GM23338 (cell line): ENCODE measurements at regions not wholly inside any gene's neighbourhood (a gene's known extent, or its start where the extent isn't known, plus 50 kb on each side); places are given as distances from the start of the nearest gene placed in this dataset.

Source experiments
- ATAC-seq: fragments of 200-7000 bp; cut with Tn5 transposase; 3 replicates; pipeline ENCODE4 v1.9.1; 2020
- DNase-seq: peaks from one replicate; pipeline ENCODE4 v3.0.0-alpha.2; 2015; ENCODE audit warnings: low spot score
- H2AFZ ChIP-seq: fragments of 200-600 bp; sonication (generic); 2 replicates; pipeline ENCODE4 v1.8.0; 2016; ENCODE audit warnings: antibody characterized with exemption, mild to moderate bottlenecking, moderate library complexity
- H3F3A ChIP-seq: fragments of 200-600 bp; sonication (generic); replicated peaks from 2 replicates; pipeline ENCODE4 v1.8.0; 2017; ENCODE audit warnings: antibody characterized with exemption, mixed run types, low read depth
- H3K27ac ChIP-seq: fragments of 200-600 bp; sonication (generic); 2 replicates; pipeline ENCODE4 v1.6.1; 2016; ENCODE audit warnings: low read depth
- H3K27me3 ChIP-seq: fragments of 200-600 bp; sonication (generic); 2 replicates; pipeline ENCODE4 v1.8.0; 2016; ENCODE audit warnings: mild to moderate bottlenecking, mixed run types, moderate library complexity; ENCODE audit not compliant: insufficient read depth
- H3K36me3 ChIP-seq: fragments of 200-600 bp; sonication (generic); 2 replicates; pipeline ENCODE4 v1.8.0; 2016; ENCODE audit warnings: mild to moderate bottlenecking; ENCODE audit not compliant: insufficient read depth
- H3K4me1 ChIP-seq: fragments of 200-600 bp; sonication (generic); 2 replicates; pipeline ENCODE4 v1.8.0; 2016; ENCODE audit warnings: mild to moderate bottlenecking, moderate library complexity; ENCODE audit not compliant: insufficient read depth
- H3K4me2 ChIP-seq: fragments of 200-600 bp; sonication (generic); 2 replicates; pipeline ENCODE4 v1.7.1; 2017; ENCODE audit warnings: mixed run types
- H3K4me3 ChIP-seq: fragments of 200-600 bp; sonication (generic); 2 replicates; pipeline ENCODE4 v1.6.1; 2016; ENCODE audit warnings: mixed run types
- H3K79me2 ChIP-seq: fragments of 200-600 bp; sonication (generic); replicated peaks from 2 replicates; pipeline ENCODE4 v1.8.0; 2017; ENCODE audit warnings: mild to moderate bottlenecking; ENCODE audit not compliant: insufficient read depth
- H3K9me2 ChIP-seq: fragments of 200-600 bp; sonication (generic); 2 replicates; pipeline ENCODE4 v1.8.0; 2017; ENCODE audit not compliant: insufficient read depth
- H4K20me1 ChIP-seq: fragments of 200-600 bp; sonication (generic); replicated peaks from 2 replicates; pipeline ENCODE4 v1.8.0; 2017; ENCODE audit warnings: mild to moderate bottlenecking; ENCODE audit not compliant: insufficient read depth
- H3K27ac Mint-ChIP-seq: 2 replicates; pipeline ENCODE4 v1.8.0; 2020; ENCODE audit warnings: inconsistent platforms, mild to moderate bottlenecking, moderate library complexity, mixed read lengths
- H3K27me3 Mint-ChIP-seq: 3 replicates; pipeline ENCODE4 v1.8.0; 2022; ENCODE audit warnings: low read depth, mild to moderate bottlenecking, moderate library complexity, mixed read lengths, inconsistent platforms; ENCODE audit not compliant: insufficient read depth, poor library complexity
- H3K36me3 Mint-ChIP-seq: 3 replicates; pipeline ENCODE4 v1.8.0; 2021; ENCODE audit warnings: low read depth, mild to moderate bottlenecking, inconsistent platforms, moderate library complexity, mixed read lengths
- H3K4me1 Mint-ChIP-seq: 3 replicates; pipeline ENCODE4 v1.8.0; 2020; ENCODE audit warnings: mild to moderate bottlenecking, inconsistent platforms, mixed read lengths
- H3K4me3 Mint-ChIP-seq: 3 replicates; pipeline ENCODE4 v1.8.0; 2021; ENCODE audit warnings: moderate library complexity, mild to moderate bottlenecking, inconsistent platforms, mixed read lengths
- H3K9me3 Mint-ChIP-seq: 3 replicates; pipeline ENCODE4 v1.8.0; 2020; ENCODE audit warnings: moderate library complexity, mild to moderate bottlenecking, inconsistent platforms, mixed read lengths
- CREB1 ChIP-seq: fragments of 250-450 bp; sonication (Bioruptor Pico); IDR thresholded peaks from 2 replicates; pipeline ENCODE4 v1.5.0; 2020; ENCODE audit warnings: low read depth, mild to moderate bottlenecking, moderate library complexity
- EZH2 ChIP-seq: fragments of 200-600 bp; sonication (generic); IDR thresholded peaks from one replicate; pipeline ENCODE4 v1.8.0; 2017; ENCODE audit warnings: antibody characterized with exemption, mild to moderate bottlenecking, low read depth; ENCODE audit not compliant: unreplicated experiment
- EZH2phosphoT487 ChIP-seq: fragments of 200-600 bp; sonication (generic); IDR thresholded peaks from one replicate; pipeline ENCODE4 v1.8.1; 2018; ENCODE audit warnings: antibody characterized with exemption; ENCODE audit not compliant: unreplicated experiment
- JUNB ChIP-seq: IDR thresholded peaks from one replicate; pipeline ENCODE4 v1.6.1; 2016; ENCODE audit warnings: antibody characterized with exemption; ENCODE audit not compliant: unreplicated experiment
- NANOG ChIP-seq: IDR thresholded peaks from 2 replicates; pipeline ENCODE4 v1.6.1; 2016; ENCODE audit warnings: antibody characterized with exemption, borderline replicate concordance
- POLR2AphosphoS5 ChIP-seq: IDR thresholded peaks from 2 replicates; pipeline ENCODE4 v1.6.1; 2016; ENCODE audit warnings: antibody characterized with exemption, low read depth
- STAT1 ChIP-seq: IDR thresholded peaks from one replicate; pipeline ENCODE4 v1.6.1; 2016; ENCODE audit warnings: antibody characterized with exemption; ENCODE audit not compliant: unreplicated experiment
- ZNF114 ChIP-seq: fragments of 250-450 bp; sonication (Bioruptor Pico); IDR thresholded peaks from 2 replicates; pipeline ENCODE4 v1.5.0; 2020; ENCODE audit warnings: mild to moderate bottlenecking, moderate library complexity
- ZNF331 ChIP-seq: fragments of 250-450 bp; sonication (Bioruptor Pico); IDR thresholded peaks from 2 replicates; pipeline ENCODE4 v1.5.0; 2020; ENCODE audit warnings: low read depth, mild to moderate bottlenecking, moderate library complexity
- TF ChIP-seq, protein P1 (sequence below): fragments of 250-450 bp; sonication (Bioruptor Pico); IDR thresholded peaks from 2 replicates; pipeline ENCODE4 v1.5.0; 2020; ENCODE audit warnings: mild to moderate bottlenecking, moderate library complexity
- TF ChIP-seq, protein P2 (sequence below), 2 experiments: fragments of 200-600 bp in 1 of 2; sonication (generic) in 1 of 2; conservative IDR thresholded peaks; 2 replicates each; pipeline versions ENCODE4 v1.5.1 to v1.6.1; 2016 to 2017; ENCODE audit warnings: antibody characterized with exemption in 2 of 2, low read depth in 2 of 2, mild to moderate bottlenecking in 2 of 2, moderate library complexity in 1 of 2
- TF ChIP-seq, protein P3 (sequence below): IDR thresholded peaks from 2 replicates; pipeline ENCODE4 v1.6.1; 2016; ENCODE audit warnings: antibody characterized with exemption
- TF ChIP-seq, protein P4 (sequence below): IDR thresholded peaks from one replicate; pipeline ENCODE4 v1.6.1; 2018; ENCODE audit warnings: antibody characterized with exemption; ENCODE audit not compliant: unreplicated experiment

DNA sequence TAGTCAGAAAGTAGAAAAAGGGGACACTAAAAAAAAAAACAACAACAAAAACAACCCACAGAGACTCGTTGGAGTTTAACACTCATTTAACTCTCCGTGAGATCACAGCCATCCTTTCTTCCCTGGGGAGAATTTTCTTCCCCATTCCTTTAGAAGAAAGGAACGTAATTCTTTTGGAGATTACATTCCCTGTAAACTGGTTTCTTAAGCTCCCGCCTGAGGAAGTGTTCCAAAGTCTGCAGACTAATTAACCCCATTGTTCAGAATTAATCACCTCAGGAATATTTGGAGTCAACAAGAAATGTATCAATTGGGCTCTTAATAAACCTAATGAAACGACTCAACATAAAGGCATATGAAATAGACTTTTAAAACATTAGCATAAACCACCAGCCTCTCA is 228.2 kb upstream of the CSF3R start:
- peaks cover 20% of the 10 kb centered on the region for H3K4me1 Mint-ChIP-seq
- Histone ChIP-seq H3F3A (no peaks in the 10 kb centered on the region), H3K27ac (no peak overlapping the region), H3K27me3 (no peaks in the 10 kb centered on the region), H3K4me3 (no peak overlapping the region), H3K4me1 (peaks cover 14% of the 10 kb centered on the region), H3K36me3 (no peaks in the 10 kb centered on the region), H3K9me2 (no peaks in the 10 kb centered on the region), H3K79me2 (no peaks in the 10 kb centered on the region), H2AFZ (no peak overlapping the region), H4K20me1 (no peaks in the 10 kb centered on the region), H3K4me2 (peak overlapping the region; percentile 7; the same call in 1 of the 2 replicates)
- no peak overlapping the region for H3K27ac Mint-ChIP-seq
- H3K27me3 Mint-ChIP-seq: peaks cover 5% of the 10 kb centered on the region
- ATAC-seq (peak; percentile 58), DNase-seq (peak; percentile 24)
- no peak for TF ChIP-seq NANOG
- TF ChIP-seq CREB1: no peak
- TF ChIP-seq POLR2AphosphoS5: no peak
- TF ChIP-seq JUNB: no peak
- TF ChIP-seq, protein P1, sequence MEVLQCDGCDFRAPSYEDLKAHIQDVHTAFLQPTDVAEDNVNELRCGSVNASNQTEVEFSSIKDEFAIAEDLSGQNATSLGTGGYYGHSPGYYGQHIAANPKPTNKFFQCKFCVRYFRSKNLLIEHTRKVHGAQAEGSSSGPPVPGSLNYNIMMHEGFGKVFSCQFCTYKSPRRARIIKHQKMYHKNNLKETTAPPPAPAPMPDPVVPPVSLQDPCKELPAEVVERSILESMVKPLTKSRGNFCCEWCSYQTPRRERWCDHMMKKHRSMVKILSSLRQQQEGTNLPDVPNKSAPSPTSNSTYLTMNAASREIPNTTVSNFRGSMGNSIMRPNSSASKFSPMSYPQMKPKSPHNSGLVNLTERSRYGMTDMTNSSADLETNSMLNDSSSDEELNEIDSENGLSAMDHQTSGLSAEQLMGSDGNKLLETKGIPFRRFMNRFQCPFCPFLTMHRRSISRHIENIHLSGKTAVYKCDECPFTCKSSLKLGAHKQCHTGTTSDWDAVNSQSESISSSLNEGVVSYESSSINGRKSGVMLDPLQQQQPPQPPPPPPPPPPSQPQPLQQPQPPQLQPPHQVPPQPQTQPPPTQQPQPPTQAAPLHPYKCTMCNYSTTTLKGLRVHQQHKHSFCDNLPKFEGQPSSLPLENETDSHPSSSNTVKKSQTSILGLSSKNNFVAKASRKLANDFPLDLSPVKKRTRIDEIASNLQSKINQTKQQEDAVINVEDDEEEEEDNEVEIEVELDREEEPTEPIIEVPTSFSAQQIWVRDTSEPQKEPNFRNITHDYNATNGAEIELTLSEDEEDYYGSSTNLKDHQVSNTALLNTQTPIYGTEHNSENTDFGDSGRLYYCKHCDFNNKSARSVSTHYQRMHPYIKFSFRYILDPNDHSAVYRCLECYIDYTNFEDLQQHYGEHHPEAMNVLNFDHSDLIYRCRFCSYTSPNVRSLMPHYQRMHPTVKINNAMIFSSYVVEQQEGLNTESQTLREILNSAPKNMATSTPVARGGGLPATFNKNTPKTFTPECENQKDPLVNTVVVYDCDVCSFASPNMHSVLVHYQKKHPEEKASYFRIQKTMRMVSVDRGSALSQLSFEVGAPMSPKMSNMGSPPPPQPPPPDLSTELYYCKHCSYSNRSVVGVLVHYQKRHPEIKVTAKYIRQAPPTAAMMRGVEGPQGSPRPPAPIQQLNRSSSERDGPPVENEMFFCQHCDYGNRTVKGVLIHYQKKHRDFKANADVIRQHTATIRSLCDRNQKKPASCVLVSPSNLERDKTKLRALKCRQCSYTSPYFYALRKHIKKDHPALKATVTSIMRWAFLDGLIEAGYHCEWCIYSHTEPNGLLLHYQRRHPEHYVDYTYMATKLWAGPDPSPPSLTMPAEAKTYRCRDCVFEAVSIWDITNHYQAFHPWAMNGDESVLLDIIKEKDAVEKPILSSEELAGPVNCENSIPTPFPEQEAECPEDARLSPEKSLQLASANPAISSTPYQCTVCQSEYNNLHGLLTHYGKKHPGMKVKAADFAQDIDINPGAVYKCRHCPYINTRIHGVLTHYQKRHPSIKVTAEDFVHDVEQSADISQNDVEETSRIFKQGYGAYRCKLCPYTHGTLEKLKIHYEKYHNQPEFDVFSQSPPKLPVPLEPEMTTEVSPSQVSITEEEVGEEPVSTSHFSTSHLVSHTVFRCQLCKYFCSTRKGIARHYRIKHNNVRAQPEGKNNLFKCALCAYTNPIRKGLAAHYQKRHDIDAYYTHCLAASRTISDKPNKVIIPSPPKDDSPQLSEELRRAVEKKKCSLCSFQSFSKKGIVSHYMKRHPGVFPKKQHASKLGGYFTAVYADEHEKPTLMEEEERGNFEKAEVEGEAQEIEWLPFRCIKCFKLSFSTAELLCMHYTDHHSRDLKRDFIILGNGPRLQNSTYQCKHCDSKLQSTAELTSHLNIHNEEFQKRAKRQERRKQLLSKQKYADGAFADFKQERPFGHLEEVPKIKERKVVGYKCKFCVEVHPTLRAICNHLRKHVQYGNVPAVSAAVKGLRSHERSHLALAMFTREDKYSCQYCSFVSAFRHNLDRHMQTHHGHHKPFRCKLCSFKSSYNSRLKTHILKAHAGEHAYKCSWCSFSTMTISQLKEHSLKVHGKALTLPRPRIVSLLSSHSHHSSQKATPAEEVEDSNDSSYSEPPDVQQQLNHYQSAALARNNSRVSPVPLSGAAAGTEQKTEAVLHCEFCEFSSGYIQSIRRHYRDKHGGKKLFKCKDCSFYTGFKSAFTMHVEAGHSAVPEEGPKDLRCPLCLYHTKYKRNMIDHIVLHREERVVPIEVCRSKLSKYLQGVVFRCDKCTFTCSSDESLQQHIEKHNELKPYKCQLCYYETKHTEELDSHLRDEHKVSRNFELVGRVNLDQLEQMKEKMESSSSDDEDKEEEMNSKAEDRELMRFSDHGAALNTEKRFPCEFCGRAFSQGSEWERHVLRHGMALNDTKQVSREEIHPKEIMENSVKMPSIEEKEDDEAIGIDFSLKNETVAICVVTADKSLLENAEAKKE (CRISPR knock-in tag): no peak
- TF ChIP-seq, protein P2, sequence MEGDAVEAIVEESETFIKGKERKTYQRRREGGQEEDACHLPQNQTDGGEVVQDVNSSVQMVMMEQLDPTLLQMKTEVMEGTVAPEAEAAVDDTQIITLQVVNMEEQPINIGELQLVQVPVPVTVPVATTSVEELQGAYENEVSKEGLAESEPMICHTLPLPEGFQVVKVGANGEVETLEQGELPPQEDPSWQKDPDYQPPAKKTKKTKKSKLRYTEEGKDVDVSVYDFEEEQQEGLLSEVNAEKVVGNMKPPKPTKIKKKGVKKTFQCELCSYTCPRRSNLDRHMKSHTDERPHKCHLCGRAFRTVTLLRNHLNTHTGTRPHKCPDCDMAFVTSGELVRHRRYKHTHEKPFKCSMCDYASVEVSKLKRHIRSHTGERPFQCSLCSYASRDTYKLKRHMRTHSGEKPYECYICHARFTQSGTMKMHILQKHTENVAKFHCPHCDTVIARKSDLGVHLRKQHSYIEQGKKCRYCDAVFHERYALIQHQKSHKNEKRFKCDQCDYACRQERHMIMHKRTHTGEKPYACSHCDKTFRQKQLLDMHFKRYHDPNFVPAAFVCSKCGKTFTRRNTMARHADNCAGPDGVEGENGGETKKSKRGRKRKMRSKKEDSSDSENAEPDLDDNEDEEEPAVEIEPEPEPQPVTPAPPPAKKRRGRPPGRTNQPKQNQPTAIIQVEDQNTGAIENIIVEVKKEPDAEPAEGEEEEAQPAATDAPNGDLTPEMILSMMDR (conservative IDR thresholded peaks at IDR 0.05; ENCODE audit: low read depth in 2 of 2): no peak
- TF ChIP-seq, protein P3, sequence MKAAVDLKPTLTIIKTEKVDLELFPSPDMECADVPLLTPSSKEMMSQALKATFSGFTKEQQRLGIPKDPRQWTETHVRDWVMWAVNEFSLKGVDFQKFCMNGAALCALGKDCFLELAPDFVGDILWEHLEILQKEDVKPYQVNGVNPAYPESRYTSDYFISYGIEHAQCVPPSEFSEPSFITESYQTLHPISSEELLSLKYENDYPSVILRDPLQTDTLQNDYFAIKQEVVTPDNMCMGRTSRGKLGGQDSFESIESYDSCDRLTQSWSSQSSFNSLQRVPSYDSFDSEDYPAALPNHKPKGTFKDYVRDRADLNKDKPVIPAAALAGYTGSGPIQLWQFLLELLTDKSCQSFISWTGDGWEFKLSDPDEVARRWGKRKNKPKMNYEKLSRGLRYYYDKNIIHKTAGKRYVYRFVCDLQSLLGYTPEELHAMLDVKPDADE: no peak
- TF ChIP-seq EZH2: no peak
- TF ChIP-seq, protein P4, sequence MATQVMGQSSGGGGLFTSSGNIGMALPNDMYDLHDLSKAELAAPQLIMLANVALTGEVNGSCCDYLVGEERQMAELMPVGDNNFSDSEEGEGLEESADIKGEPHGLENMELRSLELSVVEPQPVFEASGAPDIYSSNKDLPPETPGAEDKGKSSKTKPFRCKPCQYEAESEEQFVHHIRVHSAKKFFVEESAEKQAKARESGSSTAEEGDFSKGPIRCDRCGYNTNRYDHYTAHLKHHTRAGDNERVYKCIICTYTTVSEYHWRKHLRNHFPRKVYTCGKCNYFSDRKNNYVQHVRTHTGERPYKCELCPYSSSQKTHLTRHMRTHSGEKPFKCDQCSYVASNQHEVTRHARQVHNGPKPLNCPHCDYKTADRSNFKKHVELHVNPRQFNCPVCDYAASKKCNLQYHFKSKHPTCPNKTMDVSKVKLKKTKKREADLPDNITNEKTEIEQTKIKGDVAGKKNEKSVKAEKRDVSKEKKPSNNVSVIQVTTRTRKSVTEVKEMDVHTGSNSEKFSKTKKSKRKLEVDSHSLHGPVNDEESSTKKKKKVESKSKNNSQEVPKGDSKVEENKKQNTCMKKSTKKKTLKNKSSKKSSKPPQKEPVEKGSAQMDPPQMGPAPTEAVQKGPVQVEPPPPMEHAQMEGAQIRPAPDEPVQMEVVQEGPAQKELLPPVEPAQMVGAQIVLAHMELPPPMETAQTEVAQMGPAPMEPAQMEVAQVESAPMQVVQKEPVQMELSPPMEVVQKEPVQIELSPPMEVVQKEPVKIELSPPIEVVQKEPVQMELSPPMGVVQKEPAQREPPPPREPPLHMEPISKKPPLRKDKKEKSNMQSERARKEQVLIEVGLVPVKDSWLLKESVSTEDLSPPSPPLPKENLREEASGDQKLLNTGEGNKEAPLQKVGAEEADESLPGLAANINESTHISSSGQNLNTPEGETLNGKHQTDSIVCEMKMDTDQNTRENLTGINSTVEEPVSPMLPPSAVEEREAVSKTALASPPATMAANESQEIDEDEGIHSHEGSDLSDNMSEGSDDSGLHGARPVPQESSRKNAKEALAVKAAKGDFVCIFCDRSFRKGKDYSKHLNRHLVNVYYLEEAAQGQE: no peak
- no peak for TF ChIP-seq ZNF331 (CRISPR knock-in tag)
- TF ChIP-seq STAT1: no peak
- TF ChIP-seq ZNF114: no peak
- no peak for TF ChIP-seq EZH2phosphoT487
- H3K36me3 Mint-ChIP-seq: no peaks in the 10 kb centered on the region
- no peak overlapping the region for H3K4me3 Mint-ChIP-seq
- no peaks in the 10 kb centered on the region; the same call in 2 of the 3 replicates for H3K9me3 Mint-ChIP-seq
